Sigmoid colon (tissue), 4 donors: ENCODE measurements at regions not wholly inside any gene's neighbourhood (a gene's known extent, or its start where the extent isn't known, plus 50 kb on each side); places are given as distances from the start of the nearest gene placed in this dataset.

ENCODE experiments used
- EP300 ChIP-seq, 4 donors: sonication (generic); formaldehyde crosslinking; IDR thresholded peaks; one replicate each; pipeline ENCODE4 v1.6.1; 2017; ENCODE audit warnings: antibody characterized with exemption in 4 of 4
- POLR2A ChIP-seq, 2 donors: fragments of 450-650 bp; IDR thresholded peaks; one replicate each; pipeline ENCODE4 v1.6.1; 2016; ENCODE audit warnings: antibody characterized with exemption in 2 of 2, mild to moderate bottlenecking in 2 of 2, moderate library complexity in 2 of 2
- POLR2AphosphoS5 ChIP-seq, 4 donors: sonication (generic); formaldehyde crosslinking; IDR thresholded peaks; one replicate each; pipeline ENCODE4 v1.6.1; 2017; ENCODE audit warnings: antibody characterized with exemption in 4 of 4
- TF ChIP-seq, protein P1 (sequence below), 4 experiments: fragments of 450-650 bp in 3 of 4; fragments of 200-600 bp in 1 of 4; IDR thresholded peaks; one replicate each; pipeline ENCODE4 v1.5.1; 2016 to 2019; ENCODE audit warnings: antibody characterized with exemption in 4 of 4, mild to moderate bottlenecking in 3 of 4, moderate library complexity in 2 of 4

- TF ChIP-seq EP300 (IDR thresholded peaks at IDR 0.05) (no peak), POLR2AphosphoS5 (IDR thresholded peaks at IDR 0.05) (no peak), POLR2A (IDR thresholded peaks at IDR 0.05) (no peak)
- TF ChIP-seq, protein P1, sequence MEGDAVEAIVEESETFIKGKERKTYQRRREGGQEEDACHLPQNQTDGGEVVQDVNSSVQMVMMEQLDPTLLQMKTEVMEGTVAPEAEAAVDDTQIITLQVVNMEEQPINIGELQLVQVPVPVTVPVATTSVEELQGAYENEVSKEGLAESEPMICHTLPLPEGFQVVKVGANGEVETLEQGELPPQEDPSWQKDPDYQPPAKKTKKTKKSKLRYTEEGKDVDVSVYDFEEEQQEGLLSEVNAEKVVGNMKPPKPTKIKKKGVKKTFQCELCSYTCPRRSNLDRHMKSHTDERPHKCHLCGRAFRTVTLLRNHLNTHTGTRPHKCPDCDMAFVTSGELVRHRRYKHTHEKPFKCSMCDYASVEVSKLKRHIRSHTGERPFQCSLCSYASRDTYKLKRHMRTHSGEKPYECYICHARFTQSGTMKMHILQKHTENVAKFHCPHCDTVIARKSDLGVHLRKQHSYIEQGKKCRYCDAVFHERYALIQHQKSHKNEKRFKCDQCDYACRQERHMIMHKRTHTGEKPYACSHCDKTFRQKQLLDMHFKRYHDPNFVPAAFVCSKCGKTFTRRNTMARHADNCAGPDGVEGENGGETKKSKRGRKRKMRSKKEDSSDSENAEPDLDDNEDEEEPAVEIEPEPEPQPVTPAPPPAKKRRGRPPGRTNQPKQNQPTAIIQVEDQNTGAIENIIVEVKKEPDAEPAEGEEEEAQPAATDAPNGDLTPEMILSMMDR (IDR thresholded peaks at IDR 0.05): no peak
Measured at GRCh38 chr6:140039364-140039763, 664.9 kb upstream of the CITED2 start.
